Natural killer cell treated with Interleukin-12 subunit alpha and Interleukin-12 subunit beta and Interleukin-15 and Interleukin-18, amount 100 ng/mL, for 72 hours (primary cell): ENCODE measurements at regions not wholly inside any gene's neighbourhood (a gene's known extent, or its start where the extent isn't known, plus 50 kb on each side); places are given as distances from the start of the nearest gene placed in this dataset.

Experiments
- ATAC-seq, 2 donors: fragments of 150-1000 bp; cut with Tn5 transposase in 1 of 2; sonication (Bioruptor Pico), chemical (Tn5 transposase) in 1 of 2; 2 replicates each; pipeline ENCODE4 v1.10.0; 2021
- DNase-seq: peaks from one replicate; pipeline ENCODE4 v3.0.0; 2022; ENCODE audit warnings: low spot score
- H3K27ac Mint-ChIP-seq, 2 donors: 1 replicate in 1 of 2; 2 replicates in 1 of 2; pipeline ENCODE4 v1.8.0; 2022; ENCODE audit warnings: mixed read lengths in 2 of 2, mild to moderate bottlenecking in 1 of 2, moderate library complexity in 1 of 2
- H3K27me3 Mint-ChIP-seq, 2 donors: 1 replicate in 1 of 2; 2 replicates in 1 of 2; pipeline ENCODE4 v1.8.0; 2022; ENCODE audit warnings: mixed read lengths in 2 of 2
- H3K36me3 Mint-ChIP-seq: one replicate; pipeline ENCODE4 v1.8.0; 2022; ENCODE audit warnings: mixed read lengths
- H3K4me1 Mint-ChIP-seq, 2 donors: 1 replicate in 1 of 2; 2 replicates in 1 of 2; pipeline ENCODE4 v1.8.0; 2022; ENCODE audit warnings: low read depth in 2 of 2, mixed read lengths in 2 of 2, mild to moderate bottlenecking in 1 of 2
- H3K4me3 Mint-ChIP-seq: one replicate; pipeline ENCODE4 v1.8.0; 2022; ENCODE audit warnings: mixed read lengths
- H3K9me3 Mint-ChIP-seq: 2 replicates; pipeline ENCODE4 v1.8.0; 2022; ENCODE audit warnings: mixed read lengths

DNA sequence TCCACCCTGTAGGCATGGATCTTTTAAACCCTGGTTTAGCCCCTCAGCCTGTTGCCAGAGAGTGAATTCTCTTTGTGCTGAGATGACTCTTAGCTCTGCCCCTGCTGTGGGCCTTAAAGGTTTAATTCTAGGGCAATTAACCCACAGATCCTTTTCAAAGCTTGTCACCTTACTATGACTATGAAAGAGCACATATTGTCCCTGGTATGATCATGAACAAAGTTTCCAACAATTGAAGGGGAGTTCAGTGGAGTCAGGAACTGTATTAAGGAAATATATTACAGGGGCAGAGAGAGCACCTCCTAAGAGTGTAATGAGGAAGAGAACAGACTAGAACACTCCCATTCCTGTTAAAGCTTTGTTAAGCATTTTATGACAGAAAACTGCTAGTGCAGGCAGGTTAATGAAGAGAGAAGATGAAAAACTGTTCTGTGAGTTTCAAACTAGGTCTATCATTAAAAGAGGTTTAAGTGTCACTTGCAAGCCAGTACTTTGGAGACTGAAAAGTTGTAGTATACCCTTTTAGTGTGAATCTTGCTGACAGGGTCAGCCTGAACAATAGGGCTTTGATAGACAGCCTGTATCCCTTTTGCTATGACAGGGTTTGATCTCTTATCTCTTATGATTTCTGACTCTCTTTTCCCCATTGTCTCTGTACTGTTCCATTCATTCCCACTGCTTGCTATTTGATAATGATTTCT is 104.2 kb upstream of the ELL2 start:
- Mint-ChIP-seq H3K4me3 (peak overlapping the region; percentile 33), H3K9me3 (no peaks in the 10 kb centered on the region), H3K36me3 (no peaks in the 10 kb centered on the region), H3K4me1 (peaks cover 29 to 31% of the 10 kb centered on the region in 2 donors), H3K27me3 (no peaks in the 10 kb centered on the region), H3K27ac (peak overlapping the region; percentile 78 to 80)
- ATAC-seq (peak in 1 of 2 donors; percentile 67), DNase-seq (no peak)

DNA sequence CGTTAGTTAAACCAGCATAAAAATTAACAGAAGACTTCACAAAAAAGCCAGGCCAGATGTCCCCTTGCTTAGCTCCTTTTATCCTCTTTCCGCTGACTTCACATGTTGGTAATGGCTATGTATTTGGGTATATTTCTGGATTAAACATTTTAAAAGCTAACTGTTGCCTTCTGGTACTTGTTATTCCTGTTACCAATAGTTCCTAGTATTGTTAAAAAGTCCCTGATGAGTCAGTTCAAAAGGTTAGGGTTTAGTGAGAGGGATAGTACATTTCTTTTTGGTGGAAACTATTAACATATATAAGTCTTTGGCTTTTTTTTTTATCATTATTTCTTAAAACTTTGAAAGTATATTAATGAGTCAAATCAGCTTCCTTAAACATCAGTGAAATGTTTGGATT is 103.2 kb upstream of the ELL2 start:
- no peak for ATAC-seq
- Mint-ChIP-seq H3K36me3 (no peaks in the 10 kb centered on the region), H3K27ac (peak overlapping the region; percentile 78 to 80), H3K9me3 (no peaks in the 10 kb centered on the region), H3K27me3 (no peaks in the 10 kb centered on the region), H3K4me1 (peaks cover 24 to 26% of the 10 kb centered on the region in 2 donors), H3K4me3 (peak overlapping the region; percentile 62)
- no peak for DNase-seq

DNA sequence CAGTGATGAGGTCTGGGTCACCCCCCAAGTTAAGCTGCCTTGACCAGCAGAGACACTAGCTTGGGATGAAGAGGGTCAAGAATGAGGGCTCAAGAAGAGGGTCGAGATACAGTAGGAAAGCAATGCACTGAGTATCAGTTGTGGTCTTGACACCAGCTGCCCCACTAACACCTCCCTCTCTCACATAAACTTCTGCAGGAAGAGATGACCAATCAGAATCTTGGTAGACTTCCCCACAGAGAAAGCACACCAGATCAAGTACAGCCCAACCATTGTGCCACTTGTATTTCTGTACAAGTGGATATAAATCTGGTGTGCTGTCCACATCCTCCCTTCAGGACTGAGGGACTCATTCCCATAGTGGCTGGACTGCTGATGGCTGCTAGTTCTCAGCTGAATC is 101.2 kb upstream of the ELL2 start:
- H3K9me3 Mint-ChIP-seq = no peaks in the 10 kb centered on the region
- H3K27ac Mint-ChIP-seq = no peak overlapping the region
- peaks cover 20 to 23% of the 10 kb centered on the region in 2 donors for H3K4me1 Mint-ChIP-seq
- H3K27me3 Mint-ChIP-seq = no peaks in the 10 kb centered on the region
- no peak overlapping the region for H3K4me3 Mint-ChIP-seq
- peak in 1 of 2 donors; percentile 60 for ATAC-seq
- no peak for DNase-seq
- H3K36me3 Mint-ChIP-seq = no peaks in the 10 kb centered on the region

DNA sequence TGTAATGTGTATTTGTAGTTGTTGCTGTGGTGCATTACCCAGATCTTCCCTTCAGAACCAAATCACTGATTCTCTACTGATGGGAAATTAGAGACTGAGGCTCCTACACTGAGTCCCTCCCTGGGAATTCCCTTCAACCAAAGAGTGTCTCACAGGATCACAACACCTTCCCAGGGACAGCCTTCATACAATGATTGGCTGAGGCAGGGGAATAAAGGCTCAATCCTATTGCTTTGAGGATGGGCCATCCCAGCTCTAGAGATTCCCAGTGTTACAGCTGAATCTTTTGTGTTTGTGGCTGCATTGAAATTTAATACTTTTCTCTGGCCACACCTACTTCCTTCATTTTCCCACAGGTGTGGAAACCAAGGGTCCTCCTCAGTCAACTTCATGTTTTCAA is 96.4 kb upstream of the ELL2 start:
- Mint-ChIP-seq H3K9me3 (no peaks in the 10 kb centered on the region), H3K36me3 (no peaks in the 10 kb centered on the region), H3K4me3 (no peak overlapping the region), H3K27ac (no peak overlapping the region), H3K27me3 (peaks cover 4 to 10% of the 10 kb centered on the region in 2 donors), H3K4me1 (peaks cover 5 to 14% of the 10 kb centered on the region in 2 donors)
- ATAC-seq (no peak), DNase-seq (no peak)

DNA sequence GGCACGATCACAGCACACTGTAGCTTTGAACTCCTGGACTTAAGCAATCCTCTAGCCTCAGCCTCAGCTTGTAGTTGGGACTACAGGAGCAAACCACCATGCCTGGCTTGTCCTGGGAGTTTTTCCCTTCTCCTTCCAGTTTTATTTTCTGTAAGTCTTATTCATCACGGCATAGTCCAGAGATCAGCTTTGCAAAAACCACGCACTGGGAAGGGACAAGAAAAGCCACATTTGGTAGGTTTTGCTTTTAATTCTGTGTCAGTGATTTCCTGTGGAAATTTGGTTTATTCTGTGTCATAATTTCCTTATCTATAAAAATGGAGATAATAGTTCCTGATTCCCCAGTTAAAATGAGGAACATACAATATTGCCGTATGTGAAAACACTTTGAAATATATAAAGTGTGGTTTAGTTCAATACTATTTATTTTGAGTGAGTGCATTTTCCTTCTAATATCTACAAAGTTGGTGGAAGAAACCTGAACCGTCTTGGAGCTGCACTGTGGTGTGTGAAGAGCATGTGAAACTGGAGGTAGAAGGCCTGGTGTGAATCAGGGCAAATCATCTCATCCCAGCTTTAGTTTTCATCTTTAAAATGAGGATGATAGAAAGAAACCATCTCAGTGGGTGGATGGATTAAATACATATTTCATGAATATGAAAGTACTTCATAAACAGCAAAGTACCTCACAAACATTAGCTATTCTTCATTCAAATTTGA is 92.8 kb upstream of the ELL2 start:
- DNase-seq = no peak
- Mint-ChIP-seq H3K27ac (no peak overlapping the region), H3K4me3 (no peak overlapping the region), H3K9me3 (no peaks in the 10 kb centered on the region), H3K4me1 (peaks cover 0 to 14% of the 10 kb centered on the region in 2 donors), H3K27me3 (peaks cover 6 to 10% of the 10 kb centered on the region in 2 donors), H3K36me3 (no peaks in the 10 kb centered on the region)
- no peak for ATAC-seq

DNA sequence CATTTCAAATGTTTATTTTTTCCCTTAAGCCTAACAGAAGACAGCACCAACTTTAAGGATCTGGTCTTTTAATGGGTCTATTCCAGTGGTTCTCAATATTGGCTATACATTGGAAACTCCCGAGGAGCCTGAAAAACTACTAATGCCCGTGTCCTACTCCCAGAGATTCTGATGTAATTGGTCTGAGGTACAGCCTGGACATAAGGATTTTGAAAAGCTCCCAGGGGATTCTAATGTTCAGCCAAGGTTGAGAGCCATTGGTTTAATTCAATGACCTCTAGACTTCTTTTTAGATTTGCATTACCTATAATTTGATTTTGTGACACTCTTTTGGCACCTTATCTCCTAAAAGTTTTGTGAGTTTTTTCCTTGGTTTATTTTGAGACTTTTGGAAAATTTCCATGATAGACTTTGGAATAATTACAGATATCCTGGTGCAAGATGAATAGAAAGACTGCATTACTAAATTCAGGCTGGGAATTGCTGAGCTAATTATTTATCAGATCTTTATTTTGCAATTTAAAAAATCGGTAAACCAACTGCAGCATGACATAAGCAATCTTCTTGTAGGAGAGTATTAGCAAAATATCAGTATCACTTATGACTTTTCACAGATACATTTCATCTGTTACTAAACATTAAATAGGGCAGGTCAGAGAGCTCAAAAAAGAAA is 91.5 kb upstream of the ELL2 start:
- Mint-ChIP-seq H3K36me3 (no peaks in the 10 kb centered on the region), H3K9me3 (no peaks in the 10 kb centered on the region), H3K27ac (no peak overlapping the region), H3K27me3 (peaks cover 6 to 10% of the 10 kb centered on the region in 2 donors), H3K4me1 (peaks cover 0 to 14% of the 10 kb centered on the region in 2 donors), H3K4me3 (no peak overlapping the region)
- ATAC-seq (no peak), DNase-seq (no peak)

DNA sequence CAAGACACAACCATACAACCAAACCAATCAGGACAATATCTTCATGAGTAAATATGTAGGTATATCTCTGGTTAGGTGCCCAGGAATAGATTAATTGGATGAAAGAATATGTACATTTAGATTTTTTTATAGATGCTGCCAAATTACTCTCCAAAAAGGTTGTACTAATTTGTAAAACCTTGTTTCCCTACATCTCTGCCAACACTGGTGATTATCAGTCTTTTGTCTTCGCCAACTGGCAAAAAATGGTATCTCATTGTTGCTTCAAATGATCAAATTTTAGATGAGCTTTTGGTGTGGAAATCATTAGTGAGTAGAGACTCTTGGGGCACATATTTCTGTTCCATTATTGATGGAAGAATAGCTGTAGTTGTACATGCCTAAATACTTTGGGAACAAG is 90.7 kb upstream of the ELL2 start:
- Mint-ChIP-seq H3K4me1 (peaks cover 0 to 14% of the 10 kb centered on the region in 2 donors), H3K4me3 (no peak overlapping the region), H3K36me3 (no peaks in the 10 kb centered on the region), H3K27ac (no peak overlapping the region), H3K27me3 (peaks cover 6 to 10% of the 10 kb centered on the region in 2 donors), H3K9me3 (no peaks in the 10 kb centered on the region)
- DNase-seq = no peak
- no peak for ATAC-seq

DNA sequence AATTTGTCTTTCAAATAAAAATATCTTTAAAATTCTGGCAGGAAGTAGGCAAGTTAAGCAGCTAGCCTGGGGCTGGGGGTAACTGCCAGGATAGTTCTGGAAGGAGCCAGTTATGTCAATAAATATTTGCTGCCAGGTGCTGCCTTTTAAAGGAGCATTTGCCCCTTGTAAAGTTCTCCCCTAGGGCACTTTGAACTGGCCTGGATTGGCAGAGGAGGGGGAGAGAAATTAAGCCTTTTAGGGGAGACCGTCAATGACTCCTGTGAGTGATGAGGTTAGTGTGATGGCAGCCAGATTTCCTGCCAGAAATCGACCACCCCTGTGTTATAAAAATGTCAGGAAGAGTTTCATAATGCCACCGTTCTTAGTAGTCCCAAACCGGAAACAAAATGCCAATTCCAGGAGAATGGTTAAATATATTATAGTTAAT is 89.8 kb upstream of the ELL2 start:
- Mint-ChIP-seq H3K4me3 (no peak overlapping the region), H3K27me3 (peaks cover 5 to 8% of the 10 kb centered on the region in 2 donors), H3K36me3 (no peaks in the 10 kb centered on the region), H3K9me3 (no peaks in the 10 kb centered on the region), H3K4me1 (peaks cover 0 to 14% of the 10 kb centered on the region in 2 donors), H3K27ac (no peak overlapping the region)
- ATAC-seq (no peak), DNase-seq (no peak)

DNA sequence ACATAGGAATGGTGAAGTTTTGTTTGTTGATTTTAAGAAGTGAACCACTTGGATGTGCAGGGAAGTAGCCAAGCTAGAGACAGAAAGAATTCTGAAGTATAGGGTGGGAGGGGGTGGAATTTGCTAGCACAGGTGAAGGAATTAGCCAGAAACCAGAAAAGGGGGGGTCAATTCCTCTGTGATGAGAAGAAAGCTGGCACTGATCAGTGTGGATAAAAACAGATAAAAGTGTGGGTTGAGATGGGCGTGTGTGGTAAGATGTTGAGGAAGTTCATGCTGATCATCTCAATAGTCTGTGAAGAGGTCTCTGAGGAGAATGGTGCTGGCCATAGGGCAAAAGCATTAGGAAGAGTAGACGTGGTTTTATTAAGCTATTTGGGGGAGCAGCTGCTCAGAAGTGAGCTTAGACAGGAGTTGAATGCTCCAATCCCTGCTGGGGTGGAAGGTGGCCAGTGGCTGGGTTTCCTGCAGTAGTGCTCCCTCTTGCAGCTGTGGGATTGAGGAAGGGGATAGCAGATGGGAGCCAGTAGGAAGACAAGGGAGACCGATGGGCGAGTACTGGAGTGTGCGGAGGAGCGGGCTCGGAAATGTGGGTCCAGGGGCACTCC is 88.7 kb upstream of the ELL2 start:
- DNase-seq = no peak
- Mint-ChIP-seq H3K9me3 (no peaks in the 10 kb centered on the region), H3K4me3 (no peak overlapping the region), H3K4me1 (peaks cover 0 to 18% of the 10 kb centered on the region in 2 donors), H3K27me3 (peaks cover 2 to 11% of the 10 kb centered on the region in 2 donors), H3K36me3 (no peaks in the 10 kb centered on the region), H3K27ac (no peak overlapping the region)
- no peak for ATAC-seq

DNA sequence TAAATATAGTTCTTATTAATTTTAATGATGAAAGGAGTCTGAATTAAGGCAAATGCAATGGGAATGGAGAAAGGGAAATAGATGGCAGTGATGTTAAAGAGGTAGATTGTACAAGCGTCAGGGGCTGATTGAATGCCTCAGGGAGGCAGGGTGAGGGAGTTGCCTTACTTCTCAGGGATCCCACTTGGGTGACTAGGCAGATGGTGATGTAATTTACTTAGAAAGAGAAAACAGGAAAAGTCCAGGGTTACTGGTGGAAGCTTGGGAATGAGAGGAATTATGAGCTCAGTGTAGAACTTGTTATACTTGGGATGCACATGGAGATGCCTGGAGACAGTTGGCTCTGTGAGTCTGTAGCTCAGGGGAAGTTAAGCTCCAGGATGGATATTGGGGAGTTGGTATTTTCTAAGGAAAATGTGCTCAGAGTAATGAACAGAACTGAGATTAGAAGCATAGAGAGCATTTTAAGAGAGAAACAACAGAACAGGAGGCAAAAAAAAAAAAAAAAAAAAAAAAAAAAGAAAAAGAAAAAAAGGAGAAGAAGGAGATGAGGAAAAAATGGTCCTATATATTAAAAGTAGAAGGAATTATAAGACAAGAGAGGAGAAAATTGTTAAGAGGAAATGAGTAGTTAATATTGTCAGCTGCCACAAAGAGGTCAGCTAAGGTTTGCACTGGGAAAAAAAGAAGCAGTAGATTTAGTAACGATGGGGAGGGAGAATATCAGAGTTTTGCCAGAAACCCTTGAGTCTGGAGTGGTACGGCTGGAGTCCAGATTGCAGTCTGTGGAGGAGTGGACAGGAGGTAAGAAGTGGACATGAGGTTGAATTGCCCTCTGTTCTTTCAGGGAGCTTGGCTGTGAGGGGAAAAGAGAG is 88.0 kb upstream of the ELL2 start:
- Mint-ChIP-seq H3K9me3 (no peaks in the 10 kb centered on the region), H3K27ac (no peak overlapping the region), H3K36me3 (no peaks in the 10 kb centered on the region), H3K4me3 (no peak overlapping the region), H3K4me1 (peaks cover 0 to 11% of the 10 kb centered on the region in 2 donors), H3K27me3 (peaks cover 2 to 11% of the 10 kb centered on the region in 2 donors)
- no peak for DNase-seq
- no peak for ATAC-seq

DNA sequence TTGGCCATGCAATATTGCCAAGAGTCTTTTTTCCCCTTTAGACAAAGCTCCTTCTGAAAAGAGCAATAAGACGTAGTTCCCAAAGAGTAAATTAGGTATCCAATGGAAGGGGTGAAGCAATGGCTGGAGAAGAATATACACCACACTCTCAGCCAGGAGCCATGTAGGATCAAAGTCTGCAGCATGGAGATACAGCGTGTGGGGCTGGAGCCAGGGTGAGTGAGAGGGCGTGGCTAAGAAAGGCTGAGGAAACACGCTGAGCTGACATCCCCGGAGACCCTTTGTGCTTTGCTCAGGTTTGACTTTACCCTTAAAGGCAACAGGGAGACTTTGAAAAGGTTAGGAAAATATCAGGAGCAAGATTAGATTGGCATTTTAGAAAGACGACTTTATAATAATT is 87.1 kb upstream of the ELL2 start:
- ATAC-seq (no peak), DNase-seq (no peak)
- no peak overlapping the region for H3K27ac Mint-ChIP-seq
- peaks cover 2 to 11% of the 10 kb centered on the region in 2 donors for H3K27me3 Mint-ChIP-seq
- H3K4me1 Mint-ChIP-seq = peaks cover 0 to 7% of the 10 kb centered on the region in 2 donors
- H3K9me3 Mint-ChIP-seq = no peaks in the 10 kb centered on the region
- no peaks in the 10 kb centered on the region for H3K36me3 Mint-ChIP-seq
- H3K4me3 Mint-ChIP-seq = no peak overlapping the region

DNA sequence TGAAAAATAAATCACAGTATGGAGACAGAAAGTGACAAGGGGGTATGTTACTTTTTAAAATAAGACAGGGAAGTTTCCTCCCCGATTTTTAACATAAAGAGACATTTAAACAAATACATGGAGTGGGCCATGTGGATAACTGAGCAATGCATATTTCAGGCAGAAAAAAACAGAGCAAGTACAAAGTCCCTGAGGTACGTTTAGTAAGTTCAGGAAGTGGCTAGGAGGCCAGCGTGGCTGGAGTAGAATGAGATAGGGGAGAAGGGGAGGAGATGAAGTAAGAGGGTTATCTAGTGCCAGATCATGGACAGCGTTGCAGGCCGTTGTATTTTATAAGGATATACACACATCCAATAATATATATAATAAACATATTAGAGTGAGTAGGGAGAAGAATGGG is 84.2 kb upstream of the ELL2 start:
- no peak for DNase-seq
- Mint-ChIP-seq H3K4me1 (peaks cover 0 to 4% of the 10 kb centered on the region in 2 donors), H3K27ac (no peak overlapping the region), H3K36me3 (no peaks in the 10 kb centered on the region), H3K27me3 (peaks cover 1 to 11% of the 10 kb centered on the region in 2 donors), H3K9me3 (no peaks in the 10 kb centered on the region), H3K4me3 (no peak overlapping the region)
- ATAC-seq = no peak

DNA sequence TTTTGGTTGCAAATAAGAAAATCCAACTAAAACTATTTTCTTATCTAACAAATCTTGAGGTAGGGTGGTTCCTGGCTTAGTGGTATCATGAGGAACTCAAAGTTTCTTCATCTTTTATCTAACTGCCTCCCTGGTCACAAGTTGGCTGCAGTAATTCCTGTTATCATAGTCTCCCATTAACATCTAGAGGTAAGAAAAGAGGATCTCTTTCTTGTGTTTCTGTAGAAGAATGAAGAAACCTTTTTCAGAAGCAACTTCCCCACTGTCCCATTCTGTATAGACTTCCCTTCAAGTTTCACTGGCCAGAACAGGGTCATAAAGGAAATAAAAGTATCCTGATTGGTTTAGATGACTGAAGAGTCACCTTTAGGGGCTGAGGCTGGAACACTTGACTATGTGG is 81.8 kb upstream of the ELL2 start:
- peaks cover 11 to 12% of the 10 kb centered on the region in 2 donors for H3K27me3 Mint-ChIP-seq
- ATAC-seq (no peak), DNase-seq (no peak)
- no peak overlapping the region for H3K27ac Mint-ChIP-seq
- peaks cover 2% of the 10 kb centered on the region for H3K9me3 Mint-ChIP-seq
- peaks cover 0 to 4% of the 10 kb centered on the region in 2 donors for H3K4me1 Mint-ChIP-seq
- peaks cover 5% of the 10 kb centered on the region for H3K36me3 Mint-ChIP-seq
- H3K4me3 Mint-ChIP-seq = no peak overlapping the region
